Activated CD4-positive, CD25-positive, alpha-beta regulatory T cell treated with anti-CD3 and anti-CD28 coated beads, Interleukin-2, amount 50 U/mL, for 16 hours (primary cell): ENCODE measurements at regions not wholly inside any gene's neighbourhood (a gene's known extent, or its start where the extent isn't known, plus 50 kb on each side); places are given as distances from the start of the nearest gene placed in this dataset.

Experiments used
- DNase-seq: peaks from one replicate; pipeline ENCODE4 v3.0.0-alpha.2; 2020; ENCODE audit warnings: low read depth, low spot score

- no peak for DNase-seq
These were observed 58.1 kb upstream of the SATB1 start for GRCh38 chr3:18483226-18483625.

DNA sequence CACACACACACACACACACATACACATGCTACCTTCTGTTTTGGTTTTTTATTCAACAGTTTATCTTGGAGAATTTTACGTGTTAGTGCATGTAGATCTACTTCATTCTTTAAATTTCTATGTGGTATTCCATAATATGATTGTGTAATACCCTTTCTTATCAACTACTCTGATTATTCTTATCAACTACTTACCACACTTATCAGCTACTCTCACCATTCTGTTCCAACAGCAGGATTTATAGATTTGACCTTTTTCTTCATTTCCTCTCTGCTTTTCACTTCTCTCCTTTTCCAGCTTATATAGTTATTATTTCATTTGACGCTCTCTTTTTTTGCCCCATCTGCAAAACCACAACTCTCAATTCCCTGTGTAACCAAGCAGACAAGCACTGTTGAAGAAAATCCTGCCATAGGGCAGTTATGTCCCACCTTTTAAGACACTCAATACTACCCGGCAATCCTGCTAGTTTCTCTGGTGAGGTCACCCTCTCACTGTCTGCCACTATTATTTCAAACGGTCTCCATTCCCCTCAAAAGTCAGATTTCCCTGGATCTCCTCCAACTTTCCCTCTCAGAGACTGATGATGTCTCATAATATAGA, 56.9 kb upstream of the SATB1 start:
- no peak for DNase-seq

GRCh38 chr3:18477620-18478019, 52.5 kb upstream of the SATB1 start:
- DNase-seq = no peak
